Caki2 (cell line): ENCODE measurements at regions not wholly inside any gene's neighbourhood (a gene's known extent, or its start where the extent isn't known, plus 50 kb on each side); places are given as distances from the start of the nearest gene placed in this dataset.

Source experiments
- DNase-seq: peaks from one replicate; pipeline ENCODE4 v3.0.0-alpha.2; 2015; ENCODE audit warnings: low read depth
- in situ Hi-C: cut with HindIII; loops from 2 replicates; pipeline ENCODE4 v1.10.0; 2016; ENCODE audit warnings: low sequenced_read_pairs, low pct_unique_long_range_greater_than_20kb, mixed read lengths

DNA sequence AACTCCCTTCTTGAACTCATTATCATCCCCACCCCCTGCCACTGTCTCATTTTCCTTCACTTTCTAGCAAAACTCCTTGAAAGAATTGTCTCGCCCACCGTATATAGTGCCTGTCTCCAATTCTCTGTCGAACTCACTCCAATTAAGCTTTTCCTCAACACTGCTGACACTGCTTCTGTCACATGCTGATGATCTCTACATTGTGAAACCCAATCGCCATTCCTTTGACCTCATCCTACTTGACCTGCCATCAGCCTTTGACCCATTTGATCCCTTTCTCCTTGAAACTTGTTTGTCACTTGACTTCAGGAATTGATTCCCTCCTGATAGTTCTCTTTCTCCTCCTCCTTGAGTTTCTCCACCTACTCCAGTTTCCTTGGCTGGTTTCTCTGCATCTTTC lies 54.8 kb downstream of the CCDC71L start:
- DNase-seq, result no peak
- in situ Hi-C loops, result no loop called here

GRCh38 chr7:106604971-106605370 lies 56.0 kb downstream of the CCDC71L start:
- DNase-seq, result no peak
- in situ Hi-C loops, result no loop called here

- DNase-seq, result no peak
- in situ Hi-C loops, result no loop called here
Measured at GRCh38 chr7:106604303-106604924, 56.5 kb downstream of the CCDC71L start.

DNA sequence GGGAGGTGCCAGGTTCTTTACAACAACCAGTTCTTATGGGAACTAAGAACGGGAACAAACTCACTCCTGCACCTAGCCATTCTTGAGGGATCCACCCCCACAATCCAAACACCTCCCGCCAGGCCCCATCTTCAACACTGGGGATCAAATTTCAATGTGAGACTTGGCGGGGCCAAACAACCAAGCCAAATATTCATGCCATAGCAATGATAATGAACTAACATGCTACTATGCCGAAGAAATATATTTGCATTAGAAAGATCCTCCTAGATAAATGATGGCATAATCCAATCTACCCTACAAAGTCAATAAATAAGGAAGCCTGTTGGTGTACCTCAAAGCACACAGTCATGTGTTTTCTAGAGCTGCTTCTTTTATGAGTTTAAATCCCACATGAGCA lies 57.6 kb downstream of the CCDC71L start:
- in situ Hi-C loops, result no loop called here
- no peak for DNase-seq

GRCh38 chr7:106602062-106602461 lies 58.9 kb downstream of the CCDC71L start:
- in situ Hi-C loops, result no loop called here
- no peak for DNase-seq

DNA sequence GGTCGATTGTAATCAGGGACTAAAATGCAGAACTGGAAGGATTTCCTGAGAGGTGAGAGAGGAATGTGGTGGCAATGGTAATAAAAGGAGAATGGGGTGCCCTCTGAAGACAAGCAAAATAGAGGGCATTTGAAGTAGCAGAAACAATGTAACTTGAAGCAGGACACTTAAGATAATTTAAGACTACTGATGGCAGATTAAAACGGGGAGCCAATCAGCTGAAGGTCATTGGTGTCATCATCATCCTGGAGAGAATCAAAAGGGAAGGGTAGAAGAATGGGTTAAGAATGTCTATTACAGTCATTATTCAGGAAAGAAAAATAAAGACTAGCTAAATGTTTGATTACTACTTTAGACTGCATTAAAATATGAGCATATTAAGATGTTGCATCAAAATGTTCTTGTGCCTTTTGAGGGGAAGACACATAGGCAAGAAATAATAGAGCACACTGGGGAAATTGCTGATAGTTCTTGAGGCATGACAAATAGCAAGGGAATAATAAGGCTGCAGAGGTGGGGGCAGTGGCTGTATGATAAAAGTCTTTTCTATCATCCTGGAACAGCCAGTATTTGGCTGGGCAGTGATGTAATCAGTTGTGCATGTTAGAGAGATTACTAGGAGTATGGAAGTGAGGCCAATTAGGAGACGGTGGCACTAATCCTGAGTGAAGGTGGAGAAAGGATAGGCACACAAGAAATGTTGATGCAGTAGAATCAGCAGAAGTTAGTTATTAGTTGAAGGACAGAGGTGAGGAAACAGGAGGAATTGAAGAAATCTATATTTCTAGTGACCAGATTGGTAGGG lies 60.2 kb downstream of the CCDC71L start:
- DNase-seq, result no peak
- in situ Hi-C loops, result no loop called here

DNA sequence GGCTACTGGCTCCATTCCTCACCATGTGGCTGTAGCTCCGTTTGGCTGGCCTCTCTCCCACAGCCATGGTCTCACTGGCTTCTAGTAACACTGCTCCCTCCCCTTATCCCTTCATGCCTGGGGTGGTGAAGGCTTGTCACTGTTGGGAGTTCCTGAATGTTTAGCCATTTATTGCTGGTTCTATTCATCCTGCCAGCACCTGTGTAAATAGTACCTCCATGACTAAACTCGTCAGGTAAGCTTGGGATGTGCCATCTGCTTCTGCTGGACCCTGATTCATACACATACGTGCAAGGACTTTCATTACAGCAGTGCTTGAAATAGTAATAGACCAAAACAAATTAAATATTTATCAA lies 61.6 kb downstream of the CCDC71L start:
- in situ Hi-C loops, result no loop called here
- no peak for DNase-seq

- DNase-seq, result peak; percentile 67
- in situ Hi-C loops, result no loop called here
Measured at GRCh38 chr7:106598663-106599342, 62.2 kb downstream of the CCDC71L start.

GRCh38 chr7:106597751-106598546 lies 63.0 kb downstream of the CCDC71L start:
- DNase-seq, result no peak
- in situ Hi-C loops, result no loop called here

GRCh38 chr7:106597014-106597413 lies 63.9 kb downstream of the CCDC71L start:
- in situ Hi-C loops, result no loop called here
- DNase-seq, result no peak

GRCh38 chr7:106595922-106596321 lies 65.0 kb downstream of the CCDC71L start:
- in situ Hi-C loops, result no loop called here
- no peak for DNase-seq

GRCh38 chr7:106593028-106593417 lies 67.9 kb downstream of the CCDC71L start:
- no peak for DNase-seq
- in situ Hi-C loops, result no loop called here

GRCh38 chr7:106592282-106593027 lies 68.5 kb downstream of the CCDC71L start:
- DNase-seq, result no peak
- in situ Hi-C loops, result no loop called here

DNA sequence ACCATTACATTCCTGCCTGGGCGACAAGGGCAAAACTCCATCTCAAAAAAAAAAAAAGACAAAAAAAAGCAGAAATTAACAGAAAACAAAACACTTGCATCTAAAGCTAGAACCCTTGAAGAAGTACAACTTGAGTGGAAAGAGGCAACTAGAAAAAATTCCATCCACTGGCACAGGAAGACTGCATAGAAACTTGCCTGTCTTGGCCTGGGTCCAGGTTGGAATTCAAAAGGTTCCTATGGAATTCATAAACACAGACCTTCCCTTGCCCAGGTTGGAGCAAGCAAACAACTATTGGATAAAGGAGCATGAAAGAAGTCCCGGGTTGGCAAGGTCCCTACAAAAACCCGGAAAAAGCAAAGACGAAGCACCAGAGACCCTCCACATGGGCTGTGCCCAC lies 69.8 kb downstream of the CCDC71L start:
- in situ Hi-C loops, result no loop called here
- DNase-seq, result no peak

DNA sequence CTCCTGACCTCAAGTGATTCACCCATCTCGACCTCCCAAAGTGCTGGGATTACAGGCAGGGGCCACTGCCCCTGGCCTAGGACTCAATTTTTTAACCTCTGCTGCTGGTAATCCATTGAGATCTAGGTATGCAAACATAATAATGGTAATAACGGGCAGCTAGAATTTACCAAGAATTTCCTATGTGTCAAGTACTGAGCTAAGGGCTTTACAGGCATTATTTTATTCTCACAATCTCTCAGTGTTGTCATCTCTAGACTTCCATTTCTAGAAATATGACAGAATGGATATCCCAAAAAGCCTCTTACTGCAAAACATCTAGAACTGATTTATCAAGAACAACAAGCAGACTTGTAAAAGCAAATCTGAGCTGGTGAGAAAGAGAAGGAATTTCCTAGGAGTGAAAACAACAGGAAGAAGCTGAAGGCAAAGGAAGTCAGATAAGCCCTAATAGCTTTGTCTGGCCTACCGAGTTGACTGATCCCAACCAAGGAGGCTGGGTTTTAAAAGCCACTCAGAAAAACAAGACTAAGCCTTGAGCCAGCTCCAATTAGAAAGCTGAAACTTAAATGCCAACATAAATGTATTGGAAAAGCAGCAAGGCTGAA lies 70.6 kb downstream of the CCDC71L start:
- in situ Hi-C loops, result no loop called here
- no peak for DNase-seq

GRCh38 chr7:106589198-106589879 lies 71.6 kb downstream of the CCDC71L start:
- no peak for DNase-seq
- in situ Hi-C loops, result no loop called here

GRCh38 chr7:106588422-106589197 lies 72.3 kb downstream of the CCDC71L start:
- in situ Hi-C loops, result no loop called here
- DNase-seq, result no peak
